SU-DHL-6 (cell line): ENCODE measurements at regions not wholly inside any gene's neighbourhood (a gene's known extent, or its start where the extent isn't known, plus 50 kb on each side); places are given as distances from the start of the nearest gene placed in this dataset.

Source experiments
- H2AFZ ChIP-seq: fragments of 200-600 bp; sonication (generic); 2 replicates; pipeline ENCODE4 v1.6.1; 2014; ENCODE audit warnings: low read depth, mild to moderate bottlenecking, moderate library complexity, mixed read lengths, antibody characterized with exemption, low read length; ENCODE audit not compliant: severe bottlenecking
- H3F3A ChIP-seq: fragments of 200-600 bp; shearing (Covaris generic); 2 replicates; pipeline ENCODE4 v1.6.0; 2016; ENCODE audit warnings: antibody characterized with exemption, mild to moderate bottlenecking; ENCODE audit not compliant: insufficient read depth
- H3K27ac ChIP-seq: fragments of 200-600 bp; sonication (generic); 2 replicates; pipeline ENCODE4 v1.5.1; 2016; ENCODE audit warnings: low read depth, mild to moderate bottlenecking, low read length, moderate library complexity, mixed read lengths
- H3K27me3 ChIP-seq: fragments of 200-600 bp; sonication (generic), shearing (Covaris generic); 2 replicates; pipeline ENCODE4 v1.6.0; 2014; ENCODE audit warnings: mild to moderate bottlenecking, low read length
- H3K36me3 ChIP-seq: fragments of 200-600 bp; sonication (generic); 2 replicates; pipeline ENCODE4 v1.6.1; 2014; ENCODE audit warnings: mild to moderate bottlenecking, low read length, mixed read lengths
- H3K4me2 ChIP-seq: fragments of 300-600, 200-600 bp; shearing (Covaris generic), sonication (generic); 2 replicates; pipeline ENCODE4 v1.6.0; 2014; ENCODE audit warnings: low read length, low read depth, mild to moderate bottlenecking; ENCODE audit not compliant: poor library complexity, severe bottlenecking
- H3K4me3 ChIP-seq: fragments of 200-600 bp; sonication (generic); 2 replicates; pipeline ENCODE4 v1.5.1; 2014; ENCODE audit warnings: antibody characterized with exemption, low read length, mild to moderate bottlenecking, mixed read lengths; ENCODE audit not compliant: insufficient read depth, poor library complexity, severe bottlenecking
- H3K79me2 ChIP-seq: fragments of 200-600 bp; sonication (generic); 2 replicates; pipeline ENCODE4 v1.6.1; 2014; ENCODE audit warnings: mild to moderate bottlenecking, low read length, moderate library complexity; ENCODE audit not compliant: insufficient read depth
- H3K9ac ChIP-seq: fragments of 200-600 bp; sonication (generic); 2 replicates; pipeline ENCODE4 v1.7.0; 2014; ENCODE audit warnings: mild to moderate bottlenecking, low read length
- H3K9me2 ChIP-seq: fragments of 200-600 bp; sonication (generic); replicated peaks from 2 replicates; pipeline ENCODE4 v1.6.1; 2014; ENCODE audit warnings: low read length; ENCODE audit not compliant: insufficient read depth
- H3K9me3 ChIP-seq: fragments of 200-600 bp; sonication (generic); 2 replicates; pipeline ENCODE4 v1.6.1; 2014; ENCODE audit warnings: low read length, mixed read lengths; ENCODE audit not compliant: insufficient read depth
- H4K20me1 ChIP-seq: fragments of 200-600 bp; sonication (generic); 2 replicates; pipeline ENCODE4 v1.6.1; 2014; ENCODE audit warnings: low read depth, mild to moderate bottlenecking, antibody characterized with exemption, low read length, moderate library complexity, mixed read lengths
- EZH2phosphoT487 ChIP-seq: fragments of 200-600 bp; sonication (generic), shearing (Covaris generic); conservative IDR thresholded peaks from 2 replicates; pipeline ENCODE4 v1.6.1; 2018; ENCODE audit warnings: mild to moderate bottlenecking, antibody characterized with exemption, low read length, moderate library complexity, mixed read lengths
- TF ChIP-seq, protein P1 (sequence below): fragments of 200-600 bp; sonication (generic); IDR thresholded peaks from one replicate; pipeline ENCODE4 v1.5.1; 2017; ENCODE audit warnings: antibody characterized with exemption, mild to moderate bottlenecking, low read length, moderate library complexity; ENCODE audit not compliant: insufficient read depth, poor library complexity, severe bottlenecking

DNA sequence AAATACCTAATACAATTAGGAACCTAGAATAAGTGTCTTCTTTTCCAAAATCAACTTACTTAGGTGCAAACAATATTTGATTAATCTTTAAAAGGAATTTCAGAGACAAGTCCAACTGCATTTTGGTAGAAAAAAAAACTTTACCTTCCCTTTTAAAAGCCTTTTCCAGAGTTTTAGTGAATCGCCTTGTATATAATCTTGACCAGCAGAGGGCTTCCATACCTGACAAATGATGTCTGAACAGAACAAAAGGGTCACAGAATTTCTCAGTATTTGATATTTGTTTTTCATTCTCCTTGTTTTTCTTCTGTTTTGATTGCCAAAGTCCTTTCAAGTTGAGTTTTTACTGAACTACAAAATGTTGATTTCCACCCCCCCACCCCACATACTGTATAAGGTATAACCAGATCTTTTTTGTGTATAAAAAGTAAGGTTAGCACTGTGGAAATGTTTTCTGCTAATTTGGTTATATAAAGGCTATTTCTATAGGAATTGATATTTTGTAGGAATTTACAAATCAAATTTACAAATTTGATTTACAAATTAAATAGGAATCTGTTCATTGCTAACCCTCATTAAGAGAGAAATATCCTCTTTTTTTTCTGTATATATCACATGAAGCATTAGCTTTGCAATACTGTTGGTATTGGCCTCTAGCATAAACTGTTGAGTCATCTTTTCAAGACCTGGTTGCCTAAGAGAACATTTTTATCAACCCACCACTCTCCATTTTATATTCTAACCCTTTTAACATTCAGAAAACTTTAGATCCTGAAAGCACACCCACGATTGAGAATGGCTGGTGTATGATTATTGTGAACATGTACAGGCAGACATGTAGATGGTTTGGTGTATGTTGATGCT is 464.1 kb upstream of the RARB start:
- Histone ChIP-seq H2AFZ (no peak overlapping the region), H3F3A (no peaks in the 10 kb centered on the region), H3K27me3 (no peaks in the 10 kb centered on the region), H3K4me2 (no peak overlapping the region), H3K36me3 (no peaks in the 10 kb centered on the region), H4K20me1 (no peaks in the 10 kb centered on the region), H3K9ac (no peak overlapping the region), H3K9me3 (no peaks in the 10 kb centered on the region), H3K79me2 (no peaks in the 10 kb centered on the region), H3K27ac (no peak overlapping the region), H3K4me3 (no peak overlapping the region), H3K9me2 (no peaks in the 10 kb centered on the region)
- TF ChIP-seq, protein P1, sequence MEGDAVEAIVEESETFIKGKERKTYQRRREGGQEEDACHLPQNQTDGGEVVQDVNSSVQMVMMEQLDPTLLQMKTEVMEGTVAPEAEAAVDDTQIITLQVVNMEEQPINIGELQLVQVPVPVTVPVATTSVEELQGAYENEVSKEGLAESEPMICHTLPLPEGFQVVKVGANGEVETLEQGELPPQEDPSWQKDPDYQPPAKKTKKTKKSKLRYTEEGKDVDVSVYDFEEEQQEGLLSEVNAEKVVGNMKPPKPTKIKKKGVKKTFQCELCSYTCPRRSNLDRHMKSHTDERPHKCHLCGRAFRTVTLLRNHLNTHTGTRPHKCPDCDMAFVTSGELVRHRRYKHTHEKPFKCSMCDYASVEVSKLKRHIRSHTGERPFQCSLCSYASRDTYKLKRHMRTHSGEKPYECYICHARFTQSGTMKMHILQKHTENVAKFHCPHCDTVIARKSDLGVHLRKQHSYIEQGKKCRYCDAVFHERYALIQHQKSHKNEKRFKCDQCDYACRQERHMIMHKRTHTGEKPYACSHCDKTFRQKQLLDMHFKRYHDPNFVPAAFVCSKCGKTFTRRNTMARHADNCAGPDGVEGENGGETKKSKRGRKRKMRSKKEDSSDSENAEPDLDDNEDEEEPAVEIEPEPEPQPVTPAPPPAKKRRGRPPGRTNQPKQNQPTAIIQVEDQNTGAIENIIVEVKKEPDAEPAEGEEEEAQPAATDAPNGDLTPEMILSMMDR = no peak
- TF ChIP-seq EZH2phosphoT487 = no peak

DNA sequence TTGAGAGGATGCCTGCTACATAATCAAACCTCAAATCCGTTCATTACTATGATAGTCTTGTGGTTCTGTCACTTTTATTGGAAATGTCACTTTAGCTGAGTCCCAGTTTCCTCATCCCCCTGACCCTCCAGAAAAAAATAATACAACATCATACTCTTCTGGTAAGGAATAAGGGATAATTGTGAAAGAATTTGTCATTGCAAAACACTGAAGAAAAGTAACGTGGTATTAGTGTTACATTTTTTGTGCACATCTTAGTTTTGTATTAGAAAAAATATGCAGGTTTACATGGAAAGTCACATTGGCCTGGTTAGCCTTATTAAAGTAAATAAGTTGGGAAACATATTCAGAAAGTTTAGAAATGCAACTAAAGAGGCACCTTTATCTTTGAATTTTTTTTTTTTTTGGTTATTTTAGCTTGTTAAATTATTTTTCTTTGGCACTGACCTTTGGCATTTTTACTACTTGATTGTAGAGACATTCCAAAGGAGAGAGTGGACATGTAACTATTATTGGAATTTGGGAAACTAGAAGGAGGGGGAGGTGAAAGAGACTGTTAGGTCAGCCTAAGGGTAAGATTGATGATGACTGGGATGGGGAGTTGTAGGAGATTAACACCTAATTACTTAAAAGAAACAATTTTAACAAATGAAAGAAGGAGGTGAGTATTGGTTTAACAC is 462.2 kb upstream of the RARB start:
- H3K36me3 ChIP-seq = no peaks in the 10 kb centered on the region
- no peaks in the 10 kb centered on the region for H3K27me3 ChIP-seq
- H3K9me2 ChIP-seq = no peaks in the 10 kb centered on the region
- H3K4me2 ChIP-seq = no peak overlapping the region
- H3K9ac ChIP-seq = no peak overlapping the region
- no peak overlapping the region for H3K27ac ChIP-seq
- no peak overlapping the region for H3K4me3 ChIP-seq
- H4K20me1 ChIP-seq = no peaks in the 10 kb centered on the region
- TF ChIP-seq EZH2phosphoT487 = no peak
- TF ChIP-seq, protein P1 = no peak
- no peaks in the 10 kb centered on the region for H3K9me3 ChIP-seq
- no peaks in the 10 kb centered on the region for H3F3A ChIP-seq
- no peaks in the 10 kb centered on the region for H3K79me2 ChIP-seq
- no peak overlapping the region for H2AFZ ChIP-seq

DNA sequence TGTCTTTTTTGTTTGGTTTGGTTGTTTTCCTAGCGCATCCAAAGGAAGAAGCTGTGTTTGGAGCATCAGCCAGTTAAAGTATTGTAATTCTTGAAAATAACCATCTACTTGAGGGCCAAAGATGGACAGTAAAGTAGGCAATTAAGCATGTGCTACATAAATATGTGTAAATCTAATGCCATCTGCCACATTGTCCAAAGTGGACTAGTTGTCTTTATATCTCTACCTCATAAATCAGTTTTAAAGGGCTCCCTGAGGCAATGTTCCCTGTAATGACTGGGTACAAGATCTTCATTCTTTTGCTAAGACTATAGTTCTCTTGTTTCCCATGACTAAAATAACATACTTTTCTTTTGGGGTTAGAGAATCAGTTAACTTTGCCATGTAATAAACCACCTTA is 460.0 kb upstream of the RARB start:
- Histone ChIP-seq H4K20me1 (no peaks in the 10 kb centered on the region), H3K36me3 (no peaks in the 10 kb centered on the region), H3K4me3 (no peak overlapping the region), H3F3A (no peaks in the 10 kb centered on the region), H3K9me2 (no peaks in the 10 kb centered on the region), H3K9ac (no peak overlapping the region), H3K27me3 (no peaks in the 10 kb centered on the region), H2AFZ (no peak overlapping the region), H3K9me3 (no peaks in the 10 kb centered on the region), H3K27ac (no peak overlapping the region), H3K4me2 (no peak overlapping the region), H3K79me2 (no peaks in the 10 kb centered on the region)
- TF ChIP-seq, protein P1 = no peak
- no peak for TF ChIP-seq EZH2phosphoT487
